GM10266 (cell line): ENCODE measurements at regions not wholly inside any gene's neighbourhood (a gene's known extent, or its start where the extent isn't known, plus 50 kb on each side); places are given as distances from the start of the nearest gene placed in this dataset.

Experiments used
- DNase-seq: peaks from one replicate; pipeline ENCODE4 v3.0.0; 2012; ENCODE audit errors: extremely low spot score
- CTCF ChIP-seq: IDR thresholded peaks from 2 replicates; pipeline ENCODE4 v1.5.1; 2012; ENCODE audit warnings: mild to moderate bottlenecking, low read depth; ENCODE audit not compliant: control insufficient read depth, insufficient read depth; ENCODE audit errors: missing control alignments

GRCh38 chr1:199312626-199313025 lies 673.8 kb downstream of the PTPRC start:
- no peak for TF ChIP-seq CTCF

GRCh38 chr1:199313444-199313843 lies 674.6 kb downstream of the PTPRC start:
- no peak for DNase-seq
- no peak for TF ChIP-seq CTCF

More at GRCh38 chr1:199312626-199313025, 673.8 kb downstream of the PTPRC start:
- DNase-seq, result no peak

GRCh38 chr1:199319341-199319740 lies 680.5 kb downstream of the PTPRC start:
- no peak for DNase-seq
- no peak for TF ChIP-seq CTCF

DNA sequence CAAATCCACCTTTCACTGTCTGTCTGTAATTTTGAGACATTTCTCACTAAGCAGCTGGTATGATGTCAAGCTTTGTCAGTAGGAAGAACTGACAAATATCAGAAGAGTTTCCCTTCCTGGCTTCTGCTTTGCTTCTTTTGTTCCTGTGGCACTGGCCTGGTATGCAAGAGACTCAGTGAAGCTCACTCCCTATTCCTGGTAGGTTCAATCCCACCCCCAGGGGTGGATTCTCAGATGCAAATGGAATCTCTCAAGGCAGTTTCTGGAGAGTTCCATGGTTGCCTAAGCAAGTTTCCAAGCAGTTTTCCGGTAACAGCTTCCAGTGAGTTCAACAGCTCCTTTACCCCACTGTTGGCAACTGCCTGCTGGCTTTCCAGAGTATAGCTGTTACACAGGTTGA lies 683.4 kb downstream of the PTPRC start:
- no peak for DNase-seq
- no peak for TF ChIP-seq CTCF

DNA sequence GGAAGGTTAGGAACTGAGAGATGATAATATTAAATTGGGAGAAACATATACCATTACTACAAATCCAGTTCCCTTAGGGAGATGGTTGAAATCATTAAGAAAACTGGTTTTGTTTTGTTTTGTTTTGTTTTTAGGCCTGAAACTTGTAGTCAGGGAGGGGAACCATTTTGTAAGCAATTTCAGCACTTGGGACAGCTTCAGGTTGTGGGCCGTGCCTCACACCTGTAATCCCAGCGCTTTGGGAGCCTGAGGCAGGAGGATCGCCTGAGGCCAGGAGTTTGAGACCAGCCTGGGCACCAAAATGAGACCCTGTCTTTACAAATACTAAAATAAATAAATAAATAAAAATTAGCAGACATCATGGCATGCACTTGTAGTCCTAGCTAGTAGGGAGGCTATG lies 694.3 kb upstream of the NR5A2 start:
- DNase-seq, result no peak
- no peak for TF ChIP-seq CTCF

- no peak for DNase-seq
- no peak for TF ChIP-seq CTCF
Measured at GRCh38 chr1:199335496-199335895, 692.0 kb upstream of the NR5A2 start.

GRCh38 chr1:199336745-199337640 lies 690.5 kb upstream of the NR5A2 start:
- no peak for TF ChIP-seq CTCF

More at GRCh38 chr1:199336745-199337640, 690.5 kb upstream of the NR5A2 start:
- DNase-seq, result no peak
